HepG2 (cell line): ENCODE measurements at regions not wholly inside any gene's neighbourhood (a gene's known extent, or its start where the extent isn't known, plus 50 kb on each side); places are given as distances from the start of the nearest gene placed in this dataset.

Source experiments
- ATAC-seq: fragments of 200-7000 bp; cut with Tn5 transposase; 3 replicates; pipeline ENCODE4 v1.9.1; 2020; ENCODE audit warnings: mild to moderate bottlenecking, moderate library complexity
- BruUV-seq: library from RNA; stranded (reverse); fragments of 400-500 nt; replicated peaks from 2 replicates; lab custom pipeline; 2021; lab: Mats Ljungman, UMichigan
- CTCF ChIA-PET: fragments of 300-600 bp; formaldehyde crosslinking; extraction: SDS; loops from one replicate; lab custom pipeline; 2021; ENCODE audit warnings: low total read pairs, inconsistent platforms, low intra/inter-chr PET ratio; lab: Yijun Ruan, JAX
- POLR2A ChIA-PET: fragments of 350-600 bp; sonication (Branson Sonifier 250); formaldehyde crosslinking; loops from one replicate; lab custom pipeline; 2020; ENCODE audit warnings: antibody characterized with exemption, inconsistent platforms; lab: Yijun Ruan, JAX
- DNase-seq: peaks from one replicate; pipeline ENCODE4 v3.0.0-alpha.2; 2015; ENCODE audit warnings: low spot score
- FAIRE-seq: peaks from 3 replicates; lab custom pipeline; 2011; peaks lifted over from hg19 to GRCh38; lab: Jason Lieb, UNC
- H2AFZ ChIP-seq: one replicate; pipeline ENCODE4 v1.6.1; 2011; ENCODE audit warnings: low read length, inconsistent platforms
- H3K27ac ChIP-seq: fragments of 300-600 bp; 3 replicates; pipeline ENCODE4 v1.8.0; 2011; ENCODE audit warnings: mixed run types, mild to moderate bottlenecking, mixed read lengths, low read length, inconsistent platforms; ENCODE audit not compliant: insufficient read depth; ENCODE audit errors: extremely low read length
- H3K27me3 ChIP-seq, 2 experiments: fragments of 200-600 bp in 1 of 2; 2 replicates in 1 of 2; 3 replicates in 1 of 2; pipeline versions ENCODE4 v1.6.0 to v1.8.0; 2011; ENCODE audit warnings: low read length in 2 of 2, mild to moderate bottlenecking in 2 of 2, moderate library complexity in 2 of 2, inconsistent platforms in 1 of 2; ENCODE audit not compliant: insufficient read depth in 2 of 2, control insufficient read depth in 1 of 2
- H3K36me3 ChIP-seq, 2 experiments: fragments of 200-600 bp in 1 of 2; replicated peaks in 1 of 2; 2 replicates in 1 of 2; 3 replicates in 1 of 2; pipeline versions ENCODE4 v1.5.1 to v1.8.0; 2011; ENCODE audit warnings: low read length in 2 of 2, inconsistent platforms in 1 of 2; ENCODE audit not compliant: insufficient read depth in 2 of 2, control insufficient read depth in 1 of 2
- H3K4me1 ChIP-seq: 2 replicates; pipeline ENCODE4 v1.5.1; 2012; ENCODE audit warnings: low read length, inconsistent platforms; ENCODE audit not compliant: insufficient read depth
- H3K4me2 ChIP-seq: 2 replicates; pipeline ENCODE4 v1.6.0; 2011; ENCODE audit warnings: low read depth, low read length, inconsistent platforms
- H3K4me3 ChIP-seq, 3 experiments: fragments of 200-600 bp in 1 of 3; sonication (generic), shearing (Covaris generic) in 1 of 3; replicated peaks in 1 of 3; 2 replicates each; pipeline ENCODE4 v1.5.1; 2011 to 2016; ENCODE audit warnings: low read length in 3 of 3, inconsistent platforms in 2 of 3, low read depth in 2 of 3, mild to moderate bottlenecking in 2 of 3, control low read depth in 1 of 3, mixed read lengths in 1 of 3; ENCODE audit not compliant: insufficient read depth in 1 of 3
- H3K79me2 ChIP-seq: one replicate; pipeline ENCODE4 v1.6.1; 2011; ENCODE audit warnings: low read length, inconsistent platforms; ENCODE audit not compliant: insufficient read depth
- H3K9ac ChIP-seq: 2 replicates; pipeline ENCODE4 v1.6.0; 2011; ENCODE audit warnings: mild to moderate bottlenecking, low read depth, low read length, inconsistent platforms; ENCODE audit not compliant: insufficient read depth
- H3K9me3 ChIP-seq: 2 replicates; pipeline ENCODE4 v1.5.1; 2012; ENCODE audit warnings: mild to moderate bottlenecking, low read length
- H4K20me1 ChIP-seq: 2 replicates; pipeline ENCODE4 v1.6.0; 2011; ENCODE audit warnings: inconsistent platforms, mild to moderate bottlenecking, low read length, moderate library complexity; ENCODE audit not compliant: insufficient read depth
- ATF7 ChIP-seq, 2 experiments: fragments of 450-650 bp in 1 of 2; sonication (generic) in 1 of 2; formaldehyde crosslinking in 1 of 2; IDR thresholded peaks; 2 replicates each; pipeline versions ENCODE4 v1.4.0 to v1.6.1; 2016 to 2020; ENCODE audit warnings: antibody characterized with exemption in 1 of 2, mild to moderate bottlenecking in 1 of 2, missing genetic modification reagents in 1 of 2
- CREB3 ChIP-seq: sonication (generic); formaldehyde crosslinking; IDR thresholded peaks from 2 replicates; pipeline ENCODE4 v1.5.0; 2020; ENCODE audit warnings: missing genetic modification reagents
- FOXC1 ChIP-seq: sonication (generic); formaldehyde crosslinking; IDR thresholded peaks from 2 replicates; pipeline ENCODE4 v1.8.0; 2022; ENCODE audit warnings: mild to moderate bottlenecking, missing genetic modification reagents, borderline replicate concordance
- HES4 ChIP-seq: sonication (generic); formaldehyde crosslinking; IDR thresholded peaks from 2 replicates; pipeline ENCODE4 v1.9.0; 2021; ENCODE audit warnings: mild to moderate bottlenecking, missing genetic modification reagents, borderline replicate concordance
- LCORL ChIP-seq, 2 experiments: fragments of 450-650 bp in 1 of 2; sonication (generic) in 1 of 2; formaldehyde crosslinking in 1 of 2; IDR thresholded peaks; 2 replicates each; pipeline versions ENCODE4 v1.5.0 to v1.6.1; 2017 to 2020; ENCODE audit warnings: antibody characterized with exemption in 1 of 2, missing genetic modification reagents in 1 of 2
- PHF20 ChIP-seq: sonication (generic); formaldehyde crosslinking; IDR thresholded peaks from 2 replicates; pipeline ENCODE4 v1.5.0; 2020; ENCODE audit warnings: mild to moderate bottlenecking, missing genetic modification reagents
- THAP9 ChIP-seq: sonication (generic); formaldehyde crosslinking; IDR thresholded peaks from 2 replicates; pipeline ENCODE4; 2020; ENCODE audit warnings: missing genetic modification reagents, mild to moderate bottlenecking, borderline replicate concordance
- TIGD3 ChIP-seq: sonication (generic); formaldehyde crosslinking; IDR thresholded peaks from 2 replicates; pipeline ENCODE4 v1.5.1; 2020; ENCODE audit warnings: mild to moderate bottlenecking, missing genetic modification reagents, borderline replicate concordance
- ZSCAN22 ChIP-seq: sonication (generic); formaldehyde crosslinking; IDR thresholded peaks from 2 replicates; pipeline ENCODE4 v1.4.0; 2020; ENCODE audit warnings: mild to moderate bottlenecking, missing genetic modification reagents
- WGBS: methylation state at CpG from one replicate; pipeline ENCODE4 v1.1.6; 2017; ENCODE audit warnings: low lambda C conversion rate; 5-methylcytosine and 5-hydroxymethylcytosine counted together
- in situ Hi-C: cut with HindIII; loops from 2 replicates; pipeline ENCODE4 v1.10.0; 2017; ENCODE audit warnings: low pct_unique_long_range_greater_than_20kb; ENCODE audit not compliant: extremely low pct_ligation_motif_present
- intact Hi-C: fragments of 100-400 bp; cut with micrococcal nuclease; formaldehyde crosslinking; loops from one replicate; pipeline ENCODE4 v1.10.0; 2022; ENCODE audit not compliant: unreplicated experiment

- TF ChIP-seq THAP9 (no peak), FOXC1 (no peak), ATF7 (IDR thresholded peaks at IDR 0.05) (no peak), ATF7 (CRISPR knock-in tag; IDR thresholded peaks at IDR 0.05) (no peak), LCORL (IDR thresholded peaks at IDR 0.05) (no peak), LCORL (CRISPR knock-in tag; IDR thresholded peaks at IDR 0.05) (no peak), PHF20 (CRISPR knock-in tag) (no peak), TIGD3 (CRISPR knock-in tag) (no peak), CREB3 (CRISPR knock-in tag) (no peak), ZSCAN22 (CRISPR knock-in tag) (no peak)
Observed at GRCh38 chr3:34626699-34627098, 828.3 kb downstream of the PDCD6IP start (continued).

- intact Hi-C loops = no loop called here
- Histone ChIP-seq H3K9ac (no peak overlapping the region), H3K4me1 (no peaks in the 10 kb centered on the region), H3K36me3 (no peaks in the 10 kb centered on the region), H3K27ac (no peak overlapping the region), H3K9me3 (peaks cover 14% of the 10 kb centered on the region), H4K20me1 (no peaks in the 10 kb centered on the region), H3K79me2 (no peaks in the 10 kb centered on the region), H2AFZ (no peak overlapping the region), H3K27me3 (no peaks in the 10 kb centered on the region), H3K4me3 (no peak overlapping the region), H3K4me2 (no peak overlapping the region)
- BruUV-seq = no TSS peak
- FAIRE-seq = no peak
- no peak for DNase-seq
- ATAC-seq = no peak
- in situ Hi-C loops = no loop called here
- ChIA-PET CTCF (no interaction called here), POLR2A (no interaction called here)
- no peak for TF ChIP-seq HES4 (CRISPR knock-in tag)
- WGBS = 25% methylated on average over 6 of the region's 6 CpGs
Observed at GRCh38 chr3:34634939-34635338, 836.5 kb downstream of the PDCD6IP start.
